ENCODE measurements at regions not wholly inside any gene's neighbourhood (a gene's known extent, or its start where the extent isn't known, plus 50 kb on each side); places are given as distances from the start of the nearest gene placed in this dataset.

DNA sequence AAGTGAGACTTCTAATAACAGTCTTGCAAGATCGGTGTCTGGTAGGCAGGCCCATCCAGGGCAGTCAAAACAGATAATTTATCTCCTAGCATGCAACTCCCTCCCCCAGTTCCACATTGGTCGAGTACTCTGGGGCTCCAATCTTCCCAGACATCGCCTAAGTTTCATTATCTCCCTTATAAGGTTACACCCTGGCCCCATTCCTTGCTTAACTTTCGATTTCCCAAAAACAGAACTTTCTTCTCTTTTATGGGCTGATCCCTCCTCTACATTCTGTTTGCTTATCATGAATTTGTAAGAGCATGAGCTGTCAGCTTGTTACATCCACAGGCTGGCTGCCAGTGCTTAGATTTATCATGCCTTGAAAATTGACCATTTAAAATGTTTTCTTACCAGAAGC, 471.3 kb downstream of the TECRL start:
- ChIA-PET POLR2A (no interaction called here), CTCF (ENCODE audit: low intra/inter-chr PET ratio, low total read pairs) (no interaction called here)
- Histone ChIP-seq H4K20me1 (ENCODE audit: insufficient read depth, low read length) (no peaks in the 10 kb centered on the region), H3K9me3 (ENCODE audit: low read length) (no peaks in the 10 kb centered on the region), H3K79me2 (ENCODE audit: insufficient read depth, low read length) (no peaks in the 10 kb centered on the region), H3K4me2 (ENCODE audit: low read depth, low read length) (no peak overlapping the region), H3K9ac (ENCODE audit: insufficient read depth, low read depth, low read length) (no peak overlapping the region), H3K4me3 (replicated peaks in 1 of 3; ENCODE audit: insufficient read depth in 1 of 3, low read depth in 2 of 3, low read length in 3 of 3) (no peak overlapping the region), H2AFZ (ENCODE audit: low read length) (peak overlapping the region; percentile 15), H3K27ac (ENCODE audit: extremely low read length, insufficient read depth, low read length) (no peak overlapping the region), H3K36me3 (replicated peaks in 1 of 2; ENCODE audit: control insufficient read depth in 1 of 2, insufficient read depth in 2 of 2, low read length in 2 of 2) (no peaks in the 10 kb centered on the region), H3K4me1 (ENCODE audit: insufficient read depth, low read length) (no peaks in the 10 kb centered on the region), H3K27me3 (ENCODE audit: control insufficient read depth in 1 of 2, insufficient read depth in 2 of 2, low read length in 2 of 2) (no peaks in the 10 kb centered on the region; a peak in 1 of 5 replicates)
- FAIRE-seq (no peak), ATAC-seq (no peak), DNase-seq (ENCODE audit: low spot score) (no peak)
- in situ Hi-C loops (cut with HindIII; ENCODE audit: extremely low pct_ligation_motif_present, low pct_unique_long_range_greater_than_20kb) (no loop called here), intact Hi-C loops (cut with micrococcal nuclease; ENCODE audit: unreplicated experiment) (no loop called here)
- no TSS peak for BruUV-seq (replicated peaks)
- 0% methylated on average over 4 of the region's 4 CpGs for WGBS (ENCODE audit: low lambda C conversion rate)
- TF ChIP-seq SUZ12 (IDR thresholded peaks at IDR 0.05; ENCODE audit: low read depth, low read length) (no peak), NBN (conservative IDR thresholded peaks at IDR 0.05) (no peak), REL (CRISPR knock-in tag; conservative IDR thresholded peaks at IDR 0.05) (no peak), CBFB (CRISPR knock-in tag; IDR thresholded peaks at IDR 0.05) (no peak), CCAR2 (optimal IDR thresholded peaks at IDR 0.05; ENCODE audit: low read depth, low read length) (no peak), SSRP1 (CRISPR knock-in tag; IDR thresholded peaks at IDR 0.05) (no peak), EZH2 (conservative IDR thresholded peaks at IDR 0.05; ENCODE audit: low read depth, low read length) (no peak), RFXAP (CRISPR knock-in tag; IDR thresholded peaks at IDR 0.05; ENCODE audit: borderline replicate concordance) (no peak), SRSF9 (IDR thresholded peaks at IDR 0.05; ENCODE audit: borderline replicate concordance, insufficient read depth, low read depth, low read length, poor library complexity, severe bottlenecking) (no peak), KMT2B (CRISPR knock-in tag; IDR thresholded peaks at IDR 0.05) (no peak), SP140L (CRISPR knock-in tag; IDR thresholded peaks at IDR 0.05; ENCODE audit: borderline replicate concordance) (no peak), ZNF713 (CRISPR knock-in tag; IDR thresholded peaks at IDR 0.05) (no peak), ZMYM3 (CRISPR knock-in tag; IDR thresholded peaks at IDR 0.05) (no peak)
- TF ChIP-seq, protein P1, sequence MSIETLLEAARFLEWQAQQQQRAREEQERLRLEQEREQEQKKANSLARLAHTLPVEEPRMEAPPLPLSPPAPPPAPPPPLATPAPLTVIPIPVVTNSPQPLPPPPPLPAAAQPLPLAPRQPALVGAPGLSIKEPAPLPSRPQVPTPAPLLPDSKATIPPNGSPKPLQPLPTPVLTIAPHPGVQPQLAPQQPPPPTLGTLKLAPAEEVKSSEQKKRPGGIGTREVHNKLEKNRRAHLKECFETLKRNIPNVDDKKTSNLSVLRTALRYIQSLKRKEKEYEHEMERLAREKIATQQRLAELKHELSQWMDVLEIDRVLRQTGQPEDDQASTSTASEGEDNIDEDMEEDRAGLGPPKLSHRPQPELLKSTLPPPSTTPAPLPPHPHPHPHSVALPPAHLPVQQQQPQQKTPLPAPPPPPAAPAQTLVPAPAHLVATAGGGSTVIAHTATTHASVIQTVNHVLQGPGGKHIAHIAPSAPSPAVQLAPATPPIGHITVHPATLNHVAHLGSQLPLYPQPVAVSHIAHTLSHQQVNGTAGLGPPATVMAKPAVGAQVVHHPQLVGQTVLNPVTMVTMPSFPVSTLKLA (IDR thresholded peaks at IDR 0.05): no peak
- TF ChIP-seq, protein P2, sequence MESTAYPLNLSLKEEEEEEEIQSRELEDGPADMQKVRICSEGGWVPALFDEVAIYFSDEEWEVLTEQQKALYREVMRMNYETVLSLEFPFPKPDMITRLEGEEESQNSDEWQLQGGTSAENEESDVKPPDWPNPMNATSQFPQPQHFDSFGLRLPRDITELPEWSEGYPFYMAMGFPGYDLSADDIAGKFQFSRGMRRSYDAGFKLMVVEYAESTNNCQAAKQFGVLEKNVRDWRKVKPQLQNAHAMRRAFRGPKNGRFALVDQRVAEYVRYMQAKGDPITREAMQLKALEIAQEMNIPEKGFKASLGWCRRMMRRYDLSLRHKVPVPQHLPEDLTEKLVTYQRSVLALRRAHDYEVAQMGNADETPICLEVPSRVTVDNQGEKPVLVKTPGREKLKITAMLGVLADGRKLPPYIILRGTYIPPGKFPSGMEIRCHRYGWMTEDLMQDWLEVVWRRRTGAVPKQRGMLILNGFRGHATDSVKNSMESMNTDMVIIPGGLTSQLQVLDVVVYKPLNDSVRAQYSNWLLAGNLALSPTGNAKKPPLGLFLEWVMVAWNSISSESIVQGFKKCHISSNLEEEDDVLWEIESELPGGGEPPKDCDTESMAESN (CRISPR knock-in tag; conservative IDR thresholded peaks at IDR 0.05): no peak

Measured in HepG2 (cell line).